NOMO-1 treated with dmso at 0.1 percent for 144 hours (cell line): ENCODE measurements at regions not wholly inside any gene's neighbourhood (a gene's known extent, or its start where the extent isn't known, plus 50 kb on each side); places are given as distances from the start of the nearest gene placed in this dataset.

Experiments
- DNase-seq: peaks from one replicate; lab custom pipeline; 2025; ENCODE audit not compliant: unreplicated experiment; lab: John Stamatoyannopoulos, UW

- no peak for DNase-seq
Observed at GRCh38 chr2:82875858-82876257, 1583.2 kb downstream of the SUCLG1 start.

- no peak for DNase-seq
Observed at GRCh38 chr2:82857967-82858366, 1601.1 kb downstream of the SUCLG1 start.

- DNase-seq, result no peak
Observed at GRCh38 chr2:82853299-82853698, 1605.8 kb downstream of the SUCLG1 start.

DNA sequence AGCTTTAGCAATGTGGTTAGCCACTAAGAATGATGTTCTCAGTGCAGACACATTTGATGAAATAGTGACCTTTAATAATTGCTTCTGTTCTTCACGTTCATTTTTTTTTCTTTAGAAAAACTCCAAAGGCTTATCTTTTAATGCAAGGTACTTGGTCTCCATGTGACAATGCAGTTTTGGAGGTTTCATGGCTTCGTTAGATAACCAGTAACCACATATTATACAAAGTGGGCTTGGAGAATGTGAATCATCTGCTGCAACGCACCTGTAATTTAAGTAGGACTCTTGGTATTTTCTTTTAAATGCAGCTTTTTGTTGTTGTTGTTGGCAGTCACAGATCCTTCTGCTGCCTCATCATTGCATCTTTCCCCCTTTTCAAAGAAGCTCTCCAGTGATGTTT is 1606.3 kb downstream of the SUCLG1 start:
- no peak for DNase-seq

GRCh38 chr2:82848285-82848684 is 1610.8 kb downstream of the SUCLG1 start:
- DNase-seq, result no peak

GRCh38 chr2:82839036-82839435 is 1620.0 kb downstream of the SUCLG1 start:
- DNase-seq, result no peak

DNA sequence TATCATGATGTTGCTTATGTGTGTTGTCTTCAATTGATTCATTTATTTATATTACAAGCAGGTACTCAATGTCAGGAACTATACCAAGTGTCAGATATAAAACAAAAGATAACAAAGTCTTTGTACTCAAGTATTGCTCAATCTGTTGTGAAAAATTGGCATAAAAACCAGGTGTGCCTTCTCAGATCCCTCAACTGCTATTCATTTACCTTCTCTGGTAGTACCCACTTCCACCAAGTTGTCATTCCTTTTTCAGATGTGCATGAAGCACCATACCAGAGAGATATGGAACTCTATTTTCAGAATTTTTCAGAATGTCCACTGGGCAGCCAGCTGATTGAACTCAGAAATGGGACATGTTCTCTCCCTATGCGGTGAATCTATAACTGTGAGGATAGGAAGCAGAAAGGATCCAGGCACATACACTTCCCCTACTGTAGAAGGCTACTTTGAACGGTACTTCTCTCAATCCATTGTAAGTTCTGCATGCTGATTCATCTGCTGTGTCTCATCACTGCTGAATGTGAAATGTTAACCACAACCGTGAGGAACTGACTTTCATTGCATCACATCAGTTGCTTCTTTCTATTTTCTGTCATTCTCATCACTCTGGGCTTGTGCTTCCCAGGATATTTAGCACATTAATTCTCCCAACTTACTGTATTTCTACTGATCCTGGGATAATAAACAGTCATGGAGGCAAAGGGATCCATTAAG is 1621.3 kb downstream of the SUCLG1 start:
- DNase-seq, result peak; percentile 20

DNA sequence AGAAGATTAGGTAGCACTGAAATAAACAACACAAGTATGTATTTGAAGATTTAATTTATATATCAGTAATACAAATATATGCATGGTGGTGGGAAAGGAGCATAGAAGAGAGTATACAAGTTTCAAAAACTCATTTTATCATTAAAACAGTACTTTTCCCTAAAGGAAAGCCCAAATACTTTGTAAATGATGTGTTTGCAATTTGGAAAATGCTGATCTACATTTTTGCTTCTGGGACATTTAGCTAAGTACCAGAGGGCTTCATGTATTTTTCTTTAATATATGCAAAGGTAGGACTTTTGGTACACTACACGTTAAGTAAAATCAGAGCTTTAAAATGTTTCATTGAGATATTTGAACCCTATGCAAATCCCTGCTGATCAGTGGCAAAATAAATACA is 1624.2 kb downstream of the SUCLG1 start:
- no peak for DNase-seq

DNA sequence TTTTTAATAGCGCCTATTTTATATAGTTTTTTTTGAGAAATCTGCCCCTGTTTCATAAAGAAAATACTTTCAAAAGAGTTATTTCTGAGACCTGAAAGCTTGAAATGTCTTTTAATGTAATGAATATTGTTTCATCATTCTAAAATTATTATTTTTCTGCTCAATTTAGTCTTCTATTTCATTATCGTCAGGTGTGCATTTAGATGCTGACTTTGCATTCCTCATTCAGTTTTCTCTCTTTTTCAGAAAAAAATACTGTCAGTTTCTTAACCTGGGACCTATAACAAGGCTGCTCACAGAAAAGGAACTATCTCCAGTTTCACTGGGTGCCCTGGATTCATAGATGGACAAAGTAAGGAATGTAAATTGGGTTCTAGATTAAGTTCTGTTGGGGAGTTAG is 1631.7 kb downstream of the SUCLG1 start:
- no peak for DNase-seq

DNA sequence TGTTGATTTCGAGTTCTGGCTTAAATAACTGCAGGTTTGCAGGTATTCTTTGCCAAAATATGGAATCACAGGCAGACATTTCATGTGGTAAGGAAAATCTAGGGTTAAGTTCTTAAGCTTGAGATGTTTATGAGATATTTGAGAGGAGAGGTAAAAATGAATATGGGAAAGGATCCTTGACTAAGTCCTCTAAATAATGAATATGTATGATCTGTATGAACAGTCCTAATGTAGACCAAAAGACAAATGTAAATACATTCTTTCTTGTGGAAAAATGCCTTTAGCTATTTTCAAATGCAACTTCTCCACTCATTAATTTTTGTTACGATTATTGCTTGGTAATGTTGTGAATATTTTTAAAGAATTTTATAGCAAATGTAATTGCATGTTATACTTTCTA is 1632.6 kb downstream of the SUCLG1 start:
- no peak for DNase-seq

DNA sequence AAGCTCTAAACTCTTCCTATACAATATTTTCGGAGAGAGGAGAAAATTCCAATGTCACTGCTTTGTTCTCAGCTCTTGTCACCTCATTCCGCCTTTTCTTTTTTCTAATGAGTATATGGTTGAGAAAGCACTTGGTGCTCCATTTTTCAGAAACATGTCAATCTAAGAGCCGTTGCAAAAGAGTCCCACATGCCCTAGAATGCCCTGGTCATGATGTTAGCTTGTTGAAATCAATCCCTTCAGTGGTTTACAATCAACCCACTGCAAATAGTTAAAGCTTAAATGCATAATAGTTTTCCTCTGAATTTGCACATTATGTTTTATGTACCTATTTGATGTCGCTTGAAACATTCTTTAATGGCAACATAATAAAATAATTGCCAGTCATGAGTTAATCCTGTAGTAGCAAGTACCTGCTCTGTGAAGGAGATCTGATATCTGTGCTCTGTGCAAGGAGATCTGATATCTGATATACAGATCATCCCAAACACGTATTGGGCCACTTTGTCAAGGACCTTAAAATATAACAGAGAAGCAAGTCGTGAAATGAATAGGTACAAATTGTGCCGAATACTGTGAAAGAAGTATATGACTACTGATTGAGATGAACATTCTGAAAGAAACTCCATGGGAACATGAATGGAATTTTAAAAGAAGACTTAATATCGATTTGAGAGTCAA is 1633.5 kb downstream of the SUCLG1 start:
- DNase-seq, result no peak

- no peak for DNase-seq
Observed at GRCh38 chr2:82823892-82824291, 1635.2 kb downstream of the SUCLG1 start.

GRCh38 chr2:82819951-82820350 is 1639.1 kb downstream of the SUCLG1 start:
- no peak for DNase-seq

DNA sequence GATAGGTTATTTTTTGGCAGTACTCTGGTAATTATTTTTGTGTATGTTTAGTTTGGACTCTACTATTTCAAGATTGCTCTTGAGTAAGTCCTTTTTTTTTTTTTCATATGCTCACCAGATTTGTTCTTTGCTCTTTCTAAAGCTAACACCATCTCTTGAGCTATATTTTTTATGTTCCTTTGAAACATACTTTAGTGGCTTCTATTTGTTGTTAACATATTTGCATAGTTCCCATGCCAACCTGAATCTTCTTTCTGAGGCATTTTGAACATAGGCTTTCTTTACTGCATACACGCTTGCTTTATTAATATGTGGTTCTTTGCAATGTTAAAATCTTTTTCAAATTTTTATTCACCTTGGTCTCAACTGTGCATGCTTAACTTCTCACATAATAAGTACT is 1644.9 kb downstream of the SUCLG1 start:
- DNase-seq, result no peak

DNA sequence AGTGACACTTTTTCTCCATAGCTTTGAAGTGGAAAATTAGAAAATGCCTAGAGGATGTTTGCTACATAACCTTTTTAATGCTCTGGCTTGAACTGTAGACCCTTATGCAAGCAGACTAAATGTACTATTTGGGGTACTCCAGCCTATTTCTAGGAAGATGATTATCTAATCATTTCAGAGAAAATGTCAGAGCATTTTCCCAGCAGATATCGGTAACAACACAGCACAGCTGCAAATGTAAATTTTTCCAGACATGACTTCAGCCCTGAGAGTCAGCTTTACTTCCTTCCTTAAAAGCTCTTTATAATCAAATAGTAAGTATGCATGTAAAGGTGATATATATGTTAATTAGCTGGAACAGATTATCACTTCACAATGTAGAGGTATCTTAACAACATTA is 1647.1 kb downstream of the SUCLG1 start:
- no peak for DNase-seq

DNA sequence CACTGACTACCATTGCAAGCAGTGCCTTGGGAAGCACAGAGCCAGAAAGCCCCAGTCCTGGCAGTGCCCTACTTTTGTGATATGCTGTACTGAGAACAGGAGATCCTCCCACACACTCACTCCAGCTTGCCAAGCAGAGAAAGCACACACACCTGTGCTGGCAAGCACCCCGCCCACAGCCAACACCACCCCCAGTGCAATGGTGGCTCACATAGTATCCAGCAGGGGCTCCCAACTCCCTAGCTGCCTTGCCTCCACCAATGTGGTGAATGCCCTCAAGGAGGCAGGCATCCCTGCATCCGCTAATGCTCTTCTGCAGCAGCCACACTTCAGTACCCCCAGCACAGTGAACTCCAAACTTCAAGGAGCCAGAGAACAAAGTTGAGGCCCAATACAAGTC is 1655.8 kb downstream of the SUCLG1 start:
- no peak for DNase-seq

- no peak for DNase-seq
Observed at GRCh38 chr2:82797469-82797868, 1661.6 kb downstream of the SUCLG1 start.

- DNase-seq, result no peak
Observed at GRCh38 chr2:82796132-82796531, 1662.9 kb downstream of the SUCLG1 start.

DNA sequence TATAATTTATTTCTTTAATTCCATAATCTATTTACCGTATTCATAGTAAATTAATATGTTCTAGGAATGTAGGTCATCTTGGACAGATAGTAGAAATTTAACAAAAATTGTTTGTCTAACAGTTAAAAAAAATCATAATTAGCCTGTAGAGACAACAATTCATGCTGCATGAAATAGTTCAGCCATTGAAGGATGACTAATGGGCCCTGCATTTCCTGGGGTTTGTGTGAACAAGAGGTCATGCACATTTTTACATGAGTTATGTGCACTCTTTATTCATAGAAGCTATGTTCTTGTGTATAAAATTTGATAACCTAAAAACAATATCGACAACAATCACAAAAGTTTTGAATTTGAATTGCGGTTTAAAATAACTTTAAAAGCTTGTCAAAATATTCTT is 1663.6 kb downstream of the SUCLG1 start:
- DNase-seq, result no peak

DNA sequence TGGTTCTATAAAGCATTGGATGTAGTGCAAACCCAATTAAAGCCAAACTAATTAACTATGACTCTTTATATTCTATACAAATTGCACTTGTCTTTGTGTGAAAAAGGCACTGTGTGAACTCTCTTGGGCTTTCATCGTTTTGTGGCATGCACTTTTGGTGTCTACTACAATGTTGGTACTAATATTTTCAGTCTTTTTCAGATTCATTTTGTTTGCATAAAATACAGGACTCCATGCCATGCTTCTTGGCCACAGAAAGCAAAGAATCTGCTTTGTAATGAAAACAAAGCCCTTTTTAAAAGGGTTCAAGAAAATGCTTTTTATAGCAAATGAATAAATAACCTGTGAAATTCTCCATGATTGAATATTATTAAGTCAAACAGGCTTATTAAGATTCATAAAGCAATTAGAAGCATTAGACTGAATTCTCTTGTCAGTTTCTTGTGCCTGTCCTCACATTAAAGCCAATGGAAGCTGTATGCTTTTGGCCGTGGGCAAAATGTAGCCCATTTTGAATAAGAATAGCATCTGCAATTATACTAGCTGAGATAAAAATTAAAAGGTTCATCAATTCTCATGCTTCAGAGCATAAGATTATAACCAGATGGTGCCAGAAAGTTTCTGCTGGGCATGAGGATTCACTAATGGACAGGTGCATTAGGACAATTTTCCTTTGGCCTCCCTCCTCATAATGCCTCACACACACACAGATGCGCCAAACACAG is 1665.2 kb downstream of the SUCLG1 start:
- no peak for DNase-seq

DNA sequence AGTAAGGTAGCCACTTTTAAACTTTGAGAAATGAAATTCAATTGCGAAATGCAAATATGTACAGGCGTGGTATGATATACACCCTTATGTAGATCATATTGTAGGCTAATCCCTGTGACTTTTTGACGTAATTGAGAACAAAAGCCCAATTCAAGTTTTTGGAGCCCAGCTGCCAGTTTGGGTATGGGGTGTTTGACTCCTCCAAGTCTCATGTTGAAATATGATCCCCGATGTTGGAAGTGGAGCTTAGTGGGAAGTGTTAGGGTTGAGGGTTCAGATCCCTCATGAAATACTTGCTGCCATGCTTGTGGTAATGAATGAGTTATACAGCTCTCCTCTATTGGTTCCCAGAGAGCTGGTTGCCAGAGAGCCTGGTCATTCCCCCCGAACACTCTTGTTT is 1666.8 kb downstream of the SUCLG1 start:
- no peak for DNase-seq
